Fibroblast of mammary gland (primary cell): ENCODE measurements at regions not wholly inside any gene's neighbourhood (a gene's known extent, or its start where the extent isn't known, plus 50 kb on each side); places are given as distances from the start of the nearest gene placed in this dataset.
"Not testable (repeated sequence)": the region's sequence is repeated elsewhere in the genome, so short reads cannot be mapped to it uniquely, and the experiment has no call there.

Experiments used
- DNase-seq: peaks from one replicate; pipeline ENCODE4 v3.0.0-alpha.2; 2010; ENCODE audit warnings: low read depth
- H3K4me3 ChIP-seq: 2 replicates; pipeline ENCODE4 v1.5.1; 2011; ENCODE audit warnings: low read depth, mild to moderate bottlenecking, low read length, moderate library complexity; ENCODE audit not compliant: control insufficient read depth
- TF ChIP-seq, protein P1 (sequence below): conservative IDR thresholded peaks from 2 replicates; pipeline ENCODE4 v1.5.1; 2011; ENCODE audit warnings: low read depth, low read length, inconsistent platforms; ENCODE audit not compliant: control insufficient read depth, insufficient read depth

DNA sequence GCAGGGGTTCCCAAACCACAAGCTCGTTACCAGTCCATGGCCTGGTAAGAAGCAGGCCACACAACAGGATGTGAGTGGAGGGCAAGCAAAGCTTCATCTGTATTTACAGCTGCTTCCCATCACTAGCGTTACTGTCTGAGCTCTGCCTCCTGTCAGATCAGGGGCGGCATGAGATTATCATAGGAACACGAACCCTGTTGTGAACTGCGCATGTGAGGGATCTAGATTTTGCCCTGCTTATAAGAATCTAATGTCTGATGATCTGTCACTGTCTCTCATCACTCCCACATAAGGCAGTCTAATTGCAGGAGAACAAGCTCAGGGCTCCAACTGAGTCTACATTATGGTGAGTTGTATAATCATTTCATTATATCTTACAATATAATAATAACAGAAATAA, 677.4 kb upstream of the SLITRK6 start:
- no peak for DNase-seq
- TF ChIP-seq, protein P1, sequence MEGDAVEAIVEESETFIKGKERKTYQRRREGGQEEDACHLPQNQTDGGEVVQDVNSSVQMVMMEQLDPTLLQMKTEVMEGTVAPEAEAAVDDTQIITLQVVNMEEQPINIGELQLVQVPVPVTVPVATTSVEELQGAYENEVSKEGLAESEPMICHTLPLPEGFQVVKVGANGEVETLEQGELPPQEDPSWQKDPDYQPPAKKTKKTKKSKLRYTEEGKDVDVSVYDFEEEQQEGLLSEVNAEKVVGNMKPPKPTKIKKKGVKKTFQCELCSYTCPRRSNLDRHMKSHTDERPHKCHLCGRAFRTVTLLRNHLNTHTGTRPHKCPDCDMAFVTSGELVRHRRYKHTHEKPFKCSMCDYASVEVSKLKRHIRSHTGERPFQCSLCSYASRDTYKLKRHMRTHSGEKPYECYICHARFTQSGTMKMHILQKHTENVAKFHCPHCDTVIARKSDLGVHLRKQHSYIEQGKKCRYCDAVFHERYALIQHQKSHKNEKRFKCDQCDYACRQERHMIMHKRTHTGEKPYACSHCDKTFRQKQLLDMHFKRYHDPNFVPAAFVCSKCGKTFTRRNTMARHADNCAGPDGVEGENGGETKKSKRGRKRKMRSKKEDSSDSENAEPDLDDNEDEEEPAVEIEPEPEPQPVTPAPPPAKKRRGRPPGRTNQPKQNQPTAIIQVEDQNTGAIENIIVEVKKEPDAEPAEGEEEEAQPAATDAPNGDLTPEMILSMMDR, result no peak
- no peak overlapping the region for H3K4me3 ChIP-seq

DNA sequence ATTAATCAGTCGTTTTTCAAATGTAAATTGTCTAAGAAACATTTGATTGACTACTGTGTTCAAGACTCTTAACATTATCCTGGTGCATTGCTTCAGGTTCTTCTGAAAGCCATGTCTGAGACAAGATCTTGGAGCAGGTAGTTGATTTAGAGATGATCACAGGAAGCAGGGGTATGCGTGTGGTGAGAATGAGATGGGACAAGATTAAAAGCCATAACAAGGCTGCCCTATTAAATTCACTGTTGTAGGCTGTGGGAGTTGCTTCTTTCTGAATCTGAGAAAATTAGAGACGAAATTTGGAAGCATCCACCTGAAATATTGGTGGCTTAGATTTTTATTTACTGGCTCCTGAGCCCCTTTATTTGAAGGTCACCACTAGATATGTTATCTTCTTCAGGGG, 687.4 kb upstream of the SLITRK6 start:
- TF ChIP-seq, protein P1, result no peak
- H3K4me3 ChIP-seq, result no peak overlapping the region
- DNase-seq, result no peak

DNA sequence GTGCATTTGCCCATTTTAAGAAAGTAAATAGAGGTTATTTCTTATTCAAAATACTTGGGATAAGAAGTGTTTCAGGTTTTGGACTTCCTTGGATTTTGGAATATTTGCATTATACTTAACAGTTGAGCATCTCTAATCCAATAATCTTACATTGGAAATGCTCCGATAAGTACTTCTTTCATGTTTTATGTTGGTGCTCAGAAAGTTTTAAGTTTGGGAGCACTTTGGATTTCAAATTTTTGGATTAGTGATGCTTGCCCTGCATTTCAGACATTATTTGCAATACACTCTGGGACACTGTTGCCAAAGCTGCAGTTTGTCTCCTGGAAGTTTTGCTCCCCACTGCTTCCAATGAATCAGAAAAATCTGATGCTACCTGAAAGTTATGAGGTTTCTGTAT, 691.9 kb upstream of the SLITRK6 start:
- no peak for DNase-seq
- TF ChIP-seq, protein P1, result no peak
- H3K4me3 ChIP-seq, result no peak overlapping the region

DNA sequence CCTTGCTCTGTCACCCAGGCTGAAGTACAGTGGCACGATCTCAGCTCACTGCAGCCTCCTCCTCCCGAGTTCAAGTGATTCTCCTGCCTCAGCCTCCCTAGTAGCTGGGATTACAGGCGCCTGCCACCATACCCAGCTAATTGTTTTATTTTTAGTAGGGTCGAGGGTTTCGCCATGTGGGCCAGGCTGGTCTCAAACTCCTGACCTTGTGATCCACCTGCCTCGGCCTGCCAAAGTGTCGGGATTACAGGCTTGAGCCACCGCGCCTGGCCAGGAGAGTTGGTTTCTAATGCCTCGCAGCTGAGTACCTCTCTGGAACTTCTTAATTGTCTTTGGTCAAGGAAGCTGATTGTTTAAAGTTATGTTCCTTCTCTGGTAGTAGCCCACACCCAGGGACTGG, 702.7 kb upstream of the SLITRK6 start:
- H3K4me3 ChIP-seq, DNase-seq: not testable (repeated sequence)

DNA sequence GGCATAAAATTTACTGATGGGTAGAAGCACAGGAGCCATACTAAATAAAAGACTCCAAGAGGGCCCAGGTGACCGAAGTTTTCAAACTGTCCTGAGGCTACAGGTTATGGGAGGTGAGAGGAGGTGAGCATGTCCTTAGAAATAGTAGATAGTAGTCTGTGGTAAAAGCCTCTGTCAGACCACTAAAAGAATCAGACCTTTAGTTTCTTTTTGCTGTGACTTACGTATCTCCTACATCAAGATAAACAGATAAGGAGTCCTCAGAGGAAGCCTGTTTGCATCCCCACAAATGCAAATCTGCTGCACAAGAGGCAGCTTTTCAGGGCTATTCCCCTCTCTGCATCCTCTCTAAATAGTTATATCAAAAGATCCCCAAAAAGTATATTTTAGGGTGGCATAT, 711.6 kb upstream of the SLITRK6 start:
- TF ChIP-seq, protein P1, result no peak
- no peak overlapping the region for H3K4me3 ChIP-seq
- DNase-seq, result no peak

DNA sequence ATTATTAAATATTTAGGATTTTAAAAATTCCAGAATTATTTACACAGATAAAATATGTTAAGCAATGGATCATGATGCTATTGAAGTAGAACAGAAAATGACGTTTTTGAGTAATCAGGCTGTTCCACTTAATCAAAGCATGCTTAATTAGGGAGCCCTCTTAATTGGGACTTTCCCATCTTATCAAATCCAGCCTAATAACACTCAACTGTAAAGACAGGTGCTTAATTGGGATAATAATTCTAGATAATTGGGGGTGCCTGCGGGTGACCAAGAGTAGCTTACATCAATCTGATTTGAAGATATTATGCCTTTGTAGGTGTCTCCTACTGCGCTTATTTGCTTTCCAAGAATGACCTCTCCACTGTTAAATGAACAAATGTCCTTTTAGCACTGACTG, 742.2 kb upstream of the SLITRK6 start:
- TF ChIP-seq, protein P1, result no peak
- DNase-seq, result no peak
- no peak overlapping the region for H3K4me3 ChIP-seq

DNA sequence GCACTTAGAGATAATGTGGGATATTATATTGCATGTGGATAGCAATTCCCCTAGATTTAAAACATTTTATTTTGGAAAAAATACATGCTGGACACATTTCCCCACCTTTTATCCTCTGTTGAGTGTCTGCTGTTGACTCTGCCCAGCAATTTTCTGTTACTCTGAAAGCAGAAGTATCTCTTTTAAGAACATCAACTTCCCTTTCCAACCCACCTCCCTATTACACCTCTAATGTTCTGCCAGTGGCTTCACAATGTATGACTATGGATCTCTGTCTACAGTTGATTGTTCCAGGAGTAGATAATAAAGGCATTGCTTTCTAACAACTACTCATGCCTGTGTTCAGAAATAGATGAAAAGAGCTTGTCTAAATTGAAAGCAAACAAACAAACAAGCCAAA, 754.8 kb upstream of the SLITRK6 start:
- H3K4me3 ChIP-seq, result no peak overlapping the region
- TF ChIP-seq, protein P1, result no peak
- DNase-seq, result no peak
